GM20000 (cell line): ENCODE measurements at regions not wholly inside any gene's neighbourhood (a gene's known extent, or its start where the extent isn't known, plus 50 kb on each side); places are given as distances from the start of the nearest gene placed in this dataset.

Experiments
- DNase-seq: peaks from one replicate; pipeline ENCODE4 v3.0.0; 2012; ENCODE audit warnings: low spot score
- TF ChIP-seq, protein P1 (sequence below): IDR thresholded peaks from 2 replicates; pipeline ENCODE4 v1.5.1; 2012; ENCODE audit warnings: mild to moderate bottlenecking, control low read depth; ENCODE audit errors: extremely low read depth, missing control alignments

- TF ChIP-seq, protein P1, sequence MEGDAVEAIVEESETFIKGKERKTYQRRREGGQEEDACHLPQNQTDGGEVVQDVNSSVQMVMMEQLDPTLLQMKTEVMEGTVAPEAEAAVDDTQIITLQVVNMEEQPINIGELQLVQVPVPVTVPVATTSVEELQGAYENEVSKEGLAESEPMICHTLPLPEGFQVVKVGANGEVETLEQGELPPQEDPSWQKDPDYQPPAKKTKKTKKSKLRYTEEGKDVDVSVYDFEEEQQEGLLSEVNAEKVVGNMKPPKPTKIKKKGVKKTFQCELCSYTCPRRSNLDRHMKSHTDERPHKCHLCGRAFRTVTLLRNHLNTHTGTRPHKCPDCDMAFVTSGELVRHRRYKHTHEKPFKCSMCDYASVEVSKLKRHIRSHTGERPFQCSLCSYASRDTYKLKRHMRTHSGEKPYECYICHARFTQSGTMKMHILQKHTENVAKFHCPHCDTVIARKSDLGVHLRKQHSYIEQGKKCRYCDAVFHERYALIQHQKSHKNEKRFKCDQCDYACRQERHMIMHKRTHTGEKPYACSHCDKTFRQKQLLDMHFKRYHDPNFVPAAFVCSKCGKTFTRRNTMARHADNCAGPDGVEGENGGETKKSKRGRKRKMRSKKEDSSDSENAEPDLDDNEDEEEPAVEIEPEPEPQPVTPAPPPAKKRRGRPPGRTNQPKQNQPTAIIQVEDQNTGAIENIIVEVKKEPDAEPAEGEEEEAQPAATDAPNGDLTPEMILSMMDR: no peak
- no peak for DNase-seq
These were observed 486.3 kb downstream of the SHQ1 start for GRCh38 chr3:72361990-72362389.

DNA sequence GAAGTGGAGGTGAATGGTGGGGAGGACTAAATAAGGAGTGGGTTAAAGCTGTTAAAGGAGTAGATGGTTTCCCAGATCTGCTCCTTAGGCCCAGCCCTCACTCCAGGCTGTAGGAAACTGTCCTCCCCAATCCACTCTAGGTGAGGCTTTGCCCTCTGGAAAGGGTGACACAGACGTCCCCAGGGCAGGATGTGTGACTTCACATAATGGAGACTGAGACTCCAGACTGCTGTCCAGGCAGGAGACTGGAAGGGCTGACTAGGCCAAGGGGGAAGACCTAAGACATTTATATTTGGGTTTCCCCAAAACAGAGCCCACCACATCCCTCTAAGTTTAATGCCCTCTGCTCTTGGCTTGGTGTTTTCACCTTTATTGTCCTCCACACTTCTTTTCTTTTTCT, 488.5 kb downstream of the SHQ1 start:
- no peak for DNase-seq

DNA sequence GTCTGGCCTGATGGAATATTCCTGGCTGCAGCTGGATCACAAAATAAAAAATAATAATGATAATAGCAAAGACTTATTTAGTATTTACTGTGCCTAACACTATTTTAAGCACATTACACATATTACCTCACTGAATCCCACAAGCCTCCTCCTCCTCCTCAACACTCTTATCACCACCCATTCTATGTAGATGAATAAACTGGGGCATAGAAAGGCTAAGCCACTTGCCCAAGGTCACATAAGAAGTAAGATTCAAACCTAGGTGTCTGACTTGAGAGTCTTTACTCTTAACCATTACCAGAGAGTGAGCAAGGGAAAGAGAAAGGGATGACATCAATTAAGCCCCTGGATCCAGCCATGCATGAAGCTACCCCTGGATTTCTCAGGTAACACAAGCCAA, 493.1 kb downstream of the SHQ1 start:
- TF ChIP-seq, protein P1: no peak

More for the DNA sequence above, 488.5 kb downstream of the SHQ1 start:
- TF ChIP-seq, protein P1: no peak

GRCh38 chr3:72354486-72354885, 493.8 kb downstream of the SHQ1 start:
- TF ChIP-seq, protein P1: no peak
- DNase-seq: no peak

More for the DNA sequence above, 493.1 kb downstream of the SHQ1 start:
- DNase-seq: no peak

GRCh38 chr3:72353236-72354128, 494.8 kb downstream of the SHQ1 start:
- DNase-seq: no peak
- TF ChIP-seq, protein P1: no peak

DNA sequence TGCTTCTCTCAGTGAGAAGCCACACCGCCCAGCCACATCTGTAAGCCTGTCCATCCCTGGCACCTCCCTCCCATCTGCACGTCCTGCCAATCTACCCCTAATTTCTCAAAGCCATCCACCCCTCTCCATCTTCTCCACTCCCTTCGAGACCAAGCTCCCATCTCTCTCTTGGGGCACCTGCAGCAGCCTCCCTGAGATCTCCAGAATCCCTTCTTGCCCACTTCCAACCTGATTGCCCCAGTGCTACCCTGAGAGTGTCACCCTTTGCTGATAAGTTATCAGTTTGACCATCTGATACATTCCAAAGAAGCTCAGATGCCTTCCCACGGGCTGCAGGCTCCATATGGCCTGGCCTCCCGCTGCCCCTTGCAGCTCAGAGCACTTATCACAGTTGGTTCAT, 496.1 kb downstream of the SHQ1 start:
- TF ChIP-seq, protein P1: no peak
- no peak for DNase-seq

- TF ChIP-seq, protein P1: no peak
- no peak for DNase-seq
These were observed 496.7 kb downstream of the SHQ1 start for GRCh38 chr3:72351536-72351935.
